ENCODE measurements at regions not wholly inside any gene's neighbourhood (a gene's known extent, or its start where the extent isn't known, plus 50 kb on each side); places are given as distances from the start of the nearest gene placed in this dataset.

GRCh38 chr14:48398675-48399282 is 723.4 kb upstream of the MDGA2 start:
- no peak for DNase-seq (ENCODE audit: low read depth, low spot score)
- TF ChIP-seq CTCF (optimal IDR thresholded peaks at IDR 0.05 in 1 of 3, IDR thresholded peaks at IDR 0.05 in 1 of 3, conservative IDR thresholded peaks at IDR 0.05 in 1 of 3; ENCODE audit: extremely low read depth in 1 of 3, insufficient read depth in 2 of 3, low read length in 3 of 3) (peak in 2 of 3 experiments; percentile 50 to 56), EZH2 (IDR thresholded peaks at IDR 0.05; ENCODE audit: low read length) (no peak)
- no peak overlapping the region for H2AFZ ChIP-seq (ENCODE audit: control insufficient read depth, low read length)

DNA sequence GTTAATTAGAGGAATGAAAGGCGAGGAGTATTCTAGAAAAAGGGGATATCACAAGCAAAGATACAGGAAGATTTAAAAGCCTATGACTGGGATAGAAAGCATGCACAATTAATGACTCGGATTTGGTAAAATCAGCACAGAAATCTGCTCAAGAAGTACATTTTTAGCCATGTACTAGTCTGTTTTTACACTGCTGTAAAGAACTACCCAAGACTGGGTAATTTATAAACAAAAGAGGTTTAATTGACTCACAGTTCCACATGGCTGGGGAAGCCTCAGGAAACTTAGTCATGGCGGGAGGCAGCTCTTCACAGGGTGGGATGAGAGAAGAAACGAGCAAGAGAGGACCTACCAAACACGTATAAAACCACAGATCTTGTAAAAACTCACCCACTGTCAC is 716.3 kb upstream of the MDGA2 start:
- Histone ChIP-seq H3K9me3 (ENCODE audit: control insufficient read depth, low read depth, low read length) (no peaks in the 10 kb centered on the region), H3K36me3 (ENCODE audit: control insufficient read depth in 2 of 2, extremely low read depth in 1 of 2, insufficient read depth in 2 of 2, low read length in 2 of 2) (no peaks in the 10 kb centered on the region), H3K79me2 (ENCODE audit: control insufficient read depth, insufficient read depth, low read length) (no peaks in the 10 kb centered on the region), H3K9me1 (ENCODE audit: control insufficient read depth, extremely low read depth, insufficient read depth, low read length) (no peaks in the 10 kb centered on the region), H3K9ac (ENCODE audit: control insufficient read depth, extremely low read depth, insufficient read depth, low read length) (no peak overlapping the region), H2AFZ (ENCODE audit: control insufficient read depth, low read length) (no peak overlapping the region), H3K4me2 (ENCODE audit: control insufficient read depth, extremely low read depth, insufficient read depth, low read depth, low read length) (no peak overlapping the region), H3K4me3 (ENCODE audit: control insufficient read depth in 2 of 3, extremely low read depth in 1 of 3, insufficient read depth in 2 of 3, low read depth in 1 of 3, low read length in 3 of 3) (no peak overlapping the region), H3K27me3 (ENCODE audit: control insufficient read depth, extremely low read depth, insufficient read depth, low read length) (no peaks in the 10 kb centered on the region), H4K20me1 (ENCODE audit: control insufficient read depth, extremely low read depth, insufficient read depth, low read length) (no peaks in the 10 kb centered on the region), H3K27ac (ENCODE audit: control insufficient read depth, insufficient read depth, low read length) (no peak overlapping the region), H3K4me1 (ENCODE audit: control insufficient read depth, extremely low read depth, insufficient read depth, low read length) (no peaks in the 10 kb centered on the region)
- no peak for TF ChIP-seq EZH2 (IDR thresholded peaks at IDR 0.05; ENCODE audit: low read length)
- TF ChIP-seq CTCF (optimal IDR thresholded peaks at IDR 0.05 in 1 of 3, IDR thresholded peaks at IDR 0.05 in 1 of 3, conservative IDR thresholded peaks at IDR 0.05 in 1 of 3; ENCODE audit: extremely low read depth in 1 of 3, insufficient read depth in 2 of 3, low read length in 3 of 3): no peak
- DNase-seq (ENCODE audit: low read depth, low spot score): no peak
- FAIRE-seq: no peak
- dilution Hi-C loops (cut with MboI; ENCODE audit: extremely low pct_ligation_motif_present, low sequenced_read_pairs): no loop called here

More at GRCh38 chr14:48398675-48399282, 723.4 kb upstream of the MDGA2 start:
- no peaks in the 10 kb centered on the region for H3K79me2 ChIP-seq (ENCODE audit: control insufficient read depth, insufficient read depth, low read length)
- H3K27ac ChIP-seq (ENCODE audit: control insufficient read depth, insufficient read depth, low read length): no peak overlapping the region
- FAIRE-seq: no peak
- H4K20me1 ChIP-seq (ENCODE audit: control insufficient read depth, extremely low read depth, insufficient read depth, low read length): no peaks in the 10 kb centered on the region
- H3K4me1 ChIP-seq (ENCODE audit: control insufficient read depth, extremely low read depth, insufficient read depth, low read length): no peaks in the 10 kb centered on the region
- H3K9me1 ChIP-seq (ENCODE audit: control insufficient read depth, extremely low read depth, insufficient read depth, low read length): no peaks in the 10 kb centered on the region
- no peaks in the 10 kb centered on the region for H3K9me3 ChIP-seq (ENCODE audit: control insufficient read depth, low read depth, low read length)
- no peak overlapping the region for H3K4me3 ChIP-seq (ENCODE audit: control insufficient read depth in 2 of 3, extremely low read depth in 1 of 3, insufficient read depth in 2 of 3, low read depth in 1 of 3, low read length in 3 of 3)
- H3K36me3 ChIP-seq (ENCODE audit: control insufficient read depth in 2 of 2, extremely low read depth in 1 of 2, insufficient read depth in 2 of 2, low read length in 2 of 2): no peaks in the 10 kb centered on the region
- no peaks in the 10 kb centered on the region for H3K27me3 ChIP-seq (ENCODE audit: control insufficient read depth, extremely low read depth, insufficient read depth, low read length)
- H3K9ac ChIP-seq (ENCODE audit: control insufficient read depth, extremely low read depth, insufficient read depth, low read length): no peak overlapping the region
- dilution Hi-C loops (cut with MboI; ENCODE audit: extremely low pct_ligation_motif_present, low sequenced_read_pairs): no loop called here
- H3K4me2 ChIP-seq (ENCODE audit: control insufficient read depth, extremely low read depth, insufficient read depth, low read depth, low read length): no peak overlapping the region
